Endothelial cell (in vitro differentiated cells): ENCODE measurements at regions not wholly inside any gene's neighbourhood (a gene's known extent, or its start where the extent isn't known, plus 50 kb on each side); places are given as distances from the start of the nearest gene placed in this dataset.

Experiments used
- DNase-seq: peaks from one replicate; pipeline ENCODE4 v3.0.0; 2021; ENCODE audit warnings: low spot score
- H3K27ac Mint-ChIP-seq: one replicate; pipeline ENCODE4 v1.8.0; 2021; ENCODE audit warnings: mixed read lengths, inconsistent platforms; ENCODE audit not compliant: unreplicated experiment
- H3K27me3 Mint-ChIP-seq: one replicate; pipeline ENCODE4 v1.8.0; 2021; ENCODE audit warnings: mild to moderate bottlenecking, moderate library complexity, mixed read lengths, inconsistent platforms; ENCODE audit not compliant: unreplicated experiment
- H3K36me3 Mint-ChIP-seq: one replicate; pipeline ENCODE4 v1.8.0; 2021; ENCODE audit warnings: mild to moderate bottlenecking, low read depth, mixed read lengths, inconsistent platforms; ENCODE audit not compliant: unreplicated experiment
- H3K4me1 Mint-ChIP-seq: one replicate; pipeline ENCODE4 v1.8.0; 2021; ENCODE audit warnings: mild to moderate bottlenecking, mixed read lengths, inconsistent platforms; ENCODE audit not compliant: unreplicated experiment
- H3K4me3 Mint-ChIP-seq: one replicate; pipeline ENCODE4 v1.8.0; 2021; ENCODE audit warnings: mild to moderate bottlenecking, mixed read lengths, inconsistent platforms; ENCODE audit not compliant: unreplicated experiment
- H3K9me3 Mint-ChIP-seq: one replicate; pipeline ENCODE4 v1.8.0; 2021; ENCODE audit warnings: mixed read lengths, inconsistent platforms; ENCODE audit not compliant: unreplicated experiment
- CTCF ChIP-seq: fragments of 200-600 bp; sonication (generic); IDR thresholded peaks from one replicate; pipeline ENCODE4 v1.5.0; 2021; ENCODE audit warnings: antibody characterized with exemption; ENCODE audit not compliant: unreplicated experiment

DNA sequence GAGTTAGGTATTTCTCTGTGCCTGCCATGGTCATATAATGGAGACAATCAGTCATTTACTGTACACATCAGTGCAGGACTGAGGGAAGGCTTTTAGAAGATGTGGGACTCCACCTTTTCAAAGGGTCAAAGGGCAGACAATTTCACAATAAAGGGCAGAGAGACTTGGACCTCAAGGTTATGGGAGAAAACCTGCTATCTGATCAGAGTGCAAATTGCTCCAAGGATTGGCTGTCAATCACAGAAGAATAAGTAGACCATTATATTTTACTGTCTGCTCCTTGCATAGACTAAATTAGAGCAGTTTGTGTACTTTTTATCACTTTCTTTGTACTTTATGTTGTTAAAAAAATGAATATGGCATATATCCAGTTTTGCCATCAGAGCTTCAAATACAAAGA lies 314.9 kb upstream of the ATP11B start:
- Mint-ChIP-seq H3K4me1 (no peaks in the 10 kb centered on the region), H3K27me3 (no peaks in the 10 kb centered on the region), H3K27ac (no peak overlapping the region), H3K4me3 (no peak overlapping the region), H3K36me3 (no peaks in the 10 kb centered on the region), H3K9me3 (no peaks in the 10 kb centered on the region)
- no peak for TF ChIP-seq CTCF
- no peak for DNase-seq

DNA sequence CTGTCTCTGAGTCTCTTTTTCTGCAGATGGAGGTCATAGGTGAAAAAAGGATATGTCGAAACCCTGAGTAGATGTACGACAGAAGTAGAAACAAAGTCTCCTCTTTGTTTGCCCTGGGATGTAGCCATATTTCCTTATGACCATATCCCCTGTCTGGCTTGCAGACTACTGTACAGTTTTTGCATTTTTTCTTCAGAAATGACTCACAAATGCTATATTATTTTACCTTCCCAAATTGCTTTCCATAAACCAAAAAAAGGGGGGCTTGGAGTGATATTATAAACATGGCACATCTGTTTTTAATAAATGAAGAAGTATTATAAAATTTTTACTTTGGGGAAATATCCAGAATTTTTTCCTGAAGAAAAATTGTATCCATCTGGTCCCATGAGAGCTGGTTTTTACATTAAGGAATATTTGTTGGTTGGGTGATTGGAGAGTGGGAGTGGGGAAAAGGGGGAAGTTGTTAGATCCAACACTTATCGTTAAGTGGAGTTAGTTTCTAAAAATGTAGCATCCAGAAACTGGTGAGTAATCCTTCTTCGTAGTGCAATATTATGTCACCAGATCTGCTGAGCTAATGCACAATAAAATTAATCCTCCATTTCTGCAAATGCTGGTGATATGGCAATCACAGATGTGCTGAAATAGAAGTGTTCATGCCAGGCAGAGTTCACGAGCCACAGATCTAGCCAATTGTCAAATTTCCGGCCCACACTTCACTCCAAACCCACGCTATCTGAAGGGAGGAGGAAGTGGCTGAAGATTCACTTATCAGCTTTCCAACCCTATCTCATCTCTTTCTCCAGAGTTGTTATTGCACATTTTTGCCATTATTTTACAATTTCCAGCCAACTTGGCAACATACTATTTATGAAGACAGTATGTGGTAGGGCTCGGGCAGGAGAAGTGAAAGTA lies 313.6 kb upstream of the ATP11B start:
- Mint-ChIP-seq H3K9me3 (no peaks in the 10 kb centered on the region), H3K4me3 (no peak overlapping the region), H3K27me3 (no peaks in the 10 kb centered on the region), H3K4me1 (no peaks in the 10 kb centered on the region), H3K36me3 (no peaks in the 10 kb centered on the region), H3K27ac (no peak overlapping the region)
- TF ChIP-seq CTCF: no peak
- no peak for DNase-seq

DNA sequence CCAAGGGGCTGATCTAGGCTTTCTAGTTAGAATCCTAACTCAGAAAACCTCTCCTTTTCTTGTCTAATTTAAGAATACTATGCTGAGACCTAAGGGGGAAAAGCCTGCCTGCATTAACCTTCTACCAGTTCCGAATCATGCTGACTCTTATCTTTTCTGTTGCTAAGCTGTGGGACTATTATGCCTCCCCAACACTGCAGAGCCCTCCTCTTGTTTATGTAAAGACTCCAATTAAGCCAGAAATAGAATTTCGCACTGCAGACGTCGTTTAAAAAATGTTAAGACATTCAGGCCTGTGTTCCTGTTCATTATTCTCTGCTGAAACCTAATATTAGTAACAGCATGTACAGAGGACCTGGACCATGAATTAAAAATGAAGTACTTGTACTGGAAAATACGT lies 310.6 kb upstream of the ATP11B start:
- Mint-ChIP-seq H3K9me3 (no peaks in the 10 kb centered on the region), H3K27ac (no peak overlapping the region), H3K4me1 (no peaks in the 10 kb centered on the region), H3K36me3 (no peaks in the 10 kb centered on the region), H3K27me3 (no peaks in the 10 kb centered on the region), H3K4me3 (no peak overlapping the region)
- no peak for TF ChIP-seq CTCF
- no peak for DNase-seq

GRCh38 chr3:182484682-182485081 lies 308.6 kb upstream of the ATP11B start:
- H3K9me3 Mint-ChIP-seq: no peaks in the 10 kb centered on the region
- no peaks in the 10 kb centered on the region for H3K27me3 Mint-ChIP-seq
- TF ChIP-seq CTCF: no peak
- DNase-seq: no peak
- no peaks in the 10 kb centered on the region for H3K4me1 Mint-ChIP-seq
- no peak overlapping the region for H3K27ac Mint-ChIP-seq
- no peak overlapping the region for H3K4me3 Mint-ChIP-seq
- no peaks in the 10 kb centered on the region for H3K36me3 Mint-ChIP-seq

GRCh38 chr3:182485301-182485700 lies 308.0 kb upstream of the ATP11B start:
- no peak for DNase-seq
- H3K4me3 Mint-ChIP-seq: no peak overlapping the region
- no peaks in the 10 kb centered on the region for H3K36me3 Mint-ChIP-seq
- TF ChIP-seq CTCF: no peak
- no peaks in the 10 kb centered on the region for H3K4me1 Mint-ChIP-seq
- no peaks in the 10 kb centered on the region for H3K9me3 Mint-ChIP-seq
- no peaks in the 10 kb centered on the region for H3K27me3 Mint-ChIP-seq
- H3K27ac Mint-ChIP-seq: no peak overlapping the region
